HL-60 (cell line): ENCODE measurements at regions not wholly inside any gene's neighbourhood (a gene's known extent, or its start where the extent isn't known, plus 50 kb on each side); places are given as distances from the start of the nearest gene placed in this dataset.

Experiments used
- DNase-seq, 2 experiments: peaks; one replicate each; pipeline ENCODE4 v3.0.0-alpha.2; 2010 to 2020; ENCODE audit warnings: low read depth in 1 of 2, low spot score in 1 of 2
- H3K27ac ChIP-seq: fragments of 250-450 bp; sonication (Bioruptor Pico); replicated peaks from 2 replicates; pipeline ENCODE4 v1.5.1; 2020; ENCODE audit warnings: mild to moderate bottlenecking, moderate library complexity
- H3K27me3 ChIP-seq: fragments of 250-450 bp; sonication (Bioruptor Pico); 2 replicates; pipeline ENCODE4 v1.5.1; 2021; ENCODE audit warnings: mild to moderate bottlenecking, moderate library complexity; ENCODE audit not compliant: insufficient read depth, poor library complexity, severe bottlenecking
- H3K4me3 ChIP-seq: replicated peaks from 2 replicates; pipeline ENCODE4 v1.5.1; 2011; ENCODE audit warnings: mild to moderate bottlenecking, control low read depth, low read length; ENCODE audit not compliant: insufficient read depth
- GABPA ChIP-seq: IDR thresholded peaks from 2 replicates; pipeline ENCODE4 v1.6.1; 2012; ENCODE audit warnings: low read depth
- POLR2AphosphoS5 ChIP-seq: IDR thresholded peaks from 2 replicates; pipeline ENCODE4 v1.6.1; 2012; ENCODE audit warnings: low read depth
- SPI1 ChIP-seq: IDR thresholded peaks from 2 replicates; pipeline ENCODE4 v1.6.1; 2012; ENCODE audit warnings: low read depth, mild to moderate bottlenecking, borderline replicate concordance
- TF ChIP-seq, protein P1 (sequence below): IDR thresholded peaks from one replicate; pipeline ENCODE4 v1.5.1; 2011; ENCODE audit warnings: low read length, control low read depth, inconsistent platforms; ENCODE audit not compliant: insufficient read depth
- TF ChIP-seq, protein P2 (sequence below): IDR thresholded peaks from 2 replicates; pipeline ENCODE4 v1.6.1; 2012; ENCODE audit warnings: low read depth; ENCODE audit not compliant: insufficient replicate concordance

DNA sequence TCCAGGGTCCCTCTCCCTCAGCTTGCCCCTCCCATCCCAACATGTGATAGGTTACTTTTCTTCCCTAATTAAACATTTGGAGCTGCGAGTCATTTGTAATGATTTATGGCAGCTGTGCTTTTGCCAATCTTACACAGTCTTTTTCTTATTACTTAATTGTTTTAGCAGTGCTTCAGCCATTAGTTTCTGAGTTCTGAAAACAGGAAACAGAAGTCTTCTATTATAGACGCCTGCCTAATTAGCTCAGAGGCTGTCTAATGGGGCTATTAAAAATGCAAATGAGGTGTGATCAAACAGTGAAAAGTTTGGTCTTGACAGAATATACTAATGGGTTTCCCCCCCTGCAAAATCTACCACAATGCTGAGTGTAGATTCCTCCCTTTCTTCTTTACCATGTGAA lies 388.3 kb upstream of the CELF4 start:
- Histone ChIP-seq H3K27ac (no peak overlapping the region), H3K27me3 (no peaks in the 10 kb centered on the region), H3K4me3 (no peak overlapping the region)
- TF ChIP-seq, protein P1, sequence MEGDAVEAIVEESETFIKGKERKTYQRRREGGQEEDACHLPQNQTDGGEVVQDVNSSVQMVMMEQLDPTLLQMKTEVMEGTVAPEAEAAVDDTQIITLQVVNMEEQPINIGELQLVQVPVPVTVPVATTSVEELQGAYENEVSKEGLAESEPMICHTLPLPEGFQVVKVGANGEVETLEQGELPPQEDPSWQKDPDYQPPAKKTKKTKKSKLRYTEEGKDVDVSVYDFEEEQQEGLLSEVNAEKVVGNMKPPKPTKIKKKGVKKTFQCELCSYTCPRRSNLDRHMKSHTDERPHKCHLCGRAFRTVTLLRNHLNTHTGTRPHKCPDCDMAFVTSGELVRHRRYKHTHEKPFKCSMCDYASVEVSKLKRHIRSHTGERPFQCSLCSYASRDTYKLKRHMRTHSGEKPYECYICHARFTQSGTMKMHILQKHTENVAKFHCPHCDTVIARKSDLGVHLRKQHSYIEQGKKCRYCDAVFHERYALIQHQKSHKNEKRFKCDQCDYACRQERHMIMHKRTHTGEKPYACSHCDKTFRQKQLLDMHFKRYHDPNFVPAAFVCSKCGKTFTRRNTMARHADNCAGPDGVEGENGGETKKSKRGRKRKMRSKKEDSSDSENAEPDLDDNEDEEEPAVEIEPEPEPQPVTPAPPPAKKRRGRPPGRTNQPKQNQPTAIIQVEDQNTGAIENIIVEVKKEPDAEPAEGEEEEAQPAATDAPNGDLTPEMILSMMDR: no peak
- TF ChIP-seq, protein P2, sequence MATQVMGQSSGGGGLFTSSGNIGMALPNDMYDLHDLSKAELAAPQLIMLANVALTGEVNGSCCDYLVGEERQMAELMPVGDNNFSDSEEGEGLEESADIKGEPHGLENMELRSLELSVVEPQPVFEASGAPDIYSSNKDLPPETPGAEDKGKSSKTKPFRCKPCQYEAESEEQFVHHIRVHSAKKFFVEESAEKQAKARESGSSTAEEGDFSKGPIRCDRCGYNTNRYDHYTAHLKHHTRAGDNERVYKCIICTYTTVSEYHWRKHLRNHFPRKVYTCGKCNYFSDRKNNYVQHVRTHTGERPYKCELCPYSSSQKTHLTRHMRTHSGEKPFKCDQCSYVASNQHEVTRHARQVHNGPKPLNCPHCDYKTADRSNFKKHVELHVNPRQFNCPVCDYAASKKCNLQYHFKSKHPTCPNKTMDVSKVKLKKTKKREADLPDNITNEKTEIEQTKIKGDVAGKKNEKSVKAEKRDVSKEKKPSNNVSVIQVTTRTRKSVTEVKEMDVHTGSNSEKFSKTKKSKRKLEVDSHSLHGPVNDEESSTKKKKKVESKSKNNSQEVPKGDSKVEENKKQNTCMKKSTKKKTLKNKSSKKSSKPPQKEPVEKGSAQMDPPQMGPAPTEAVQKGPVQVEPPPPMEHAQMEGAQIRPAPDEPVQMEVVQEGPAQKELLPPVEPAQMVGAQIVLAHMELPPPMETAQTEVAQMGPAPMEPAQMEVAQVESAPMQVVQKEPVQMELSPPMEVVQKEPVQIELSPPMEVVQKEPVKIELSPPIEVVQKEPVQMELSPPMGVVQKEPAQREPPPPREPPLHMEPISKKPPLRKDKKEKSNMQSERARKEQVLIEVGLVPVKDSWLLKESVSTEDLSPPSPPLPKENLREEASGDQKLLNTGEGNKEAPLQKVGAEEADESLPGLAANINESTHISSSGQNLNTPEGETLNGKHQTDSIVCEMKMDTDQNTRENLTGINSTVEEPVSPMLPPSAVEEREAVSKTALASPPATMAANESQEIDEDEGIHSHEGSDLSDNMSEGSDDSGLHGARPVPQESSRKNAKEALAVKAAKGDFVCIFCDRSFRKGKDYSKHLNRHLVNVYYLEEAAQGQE: no peak
- TF ChIP-seq SPI1: no peak
- TF ChIP-seq GABPA: no peak
- TF ChIP-seq POLR2AphosphoS5: no peak
- no peak for DNase-seq

DNA sequence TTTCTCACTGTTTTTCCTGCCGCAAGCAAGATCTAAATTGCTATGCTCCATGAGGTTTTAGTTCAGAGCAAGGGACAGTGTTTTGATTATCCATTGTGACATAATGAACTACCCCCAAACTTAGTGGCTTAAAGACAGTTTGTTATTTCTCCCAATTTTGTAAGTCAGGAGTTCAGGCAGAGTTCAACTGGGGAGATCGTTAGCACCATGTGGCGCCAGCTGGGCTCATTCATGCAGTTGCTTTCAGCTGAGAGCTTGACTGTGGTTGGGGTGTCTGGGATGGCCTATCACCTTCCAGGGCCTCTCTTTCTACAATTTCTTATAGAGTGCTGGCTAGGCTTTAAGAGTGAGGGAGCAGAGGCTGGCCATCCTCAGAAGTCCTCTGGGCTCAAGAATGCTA lies 382.9 kb upstream of the CELF4 start:
- Histone ChIP-seq H3K4me3 (no peak overlapping the region), H3K27ac (no peak overlapping the region), H3K27me3 (no peaks in the 10 kb centered on the region)
- DNase-seq: no peak
- TF ChIP-seq GABPA (no peak), SPI1 (no peak), POLR2AphosphoS5 (no peak)
- TF ChIP-seq, protein P1: no peak
- TF ChIP-seq, protein P2: no peak

DNA sequence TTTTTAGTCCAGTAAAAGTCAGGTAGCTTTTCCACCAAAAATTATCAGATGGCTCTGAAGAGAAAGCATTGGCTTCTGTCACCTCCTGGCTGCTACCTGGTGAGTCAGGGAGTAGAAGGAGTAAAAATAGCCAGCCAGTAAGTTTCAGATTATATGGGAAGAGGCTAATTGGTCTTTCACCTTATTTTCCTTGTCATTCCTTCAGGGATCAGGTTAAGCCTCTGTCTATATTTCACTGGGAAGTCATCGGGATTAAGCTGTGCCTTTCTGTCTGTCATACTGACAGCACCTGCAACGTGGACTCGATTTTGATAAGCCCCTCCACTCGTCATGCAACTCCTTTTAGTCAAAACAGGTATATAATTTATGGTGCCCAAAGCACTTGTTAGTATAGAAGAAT lies 380.7 kb upstream of the CELF4 start:
- H3K27ac ChIP-seq: no peak overlapping the region
- TF ChIP-seq POLR2AphosphoS5 (no peak), SPI1 (no peak)
- TF ChIP-seq, protein P1: no peak
- TF ChIP-seq, protein P2: no peak
- no peak overlapping the region for H3K4me3 ChIP-seq
- no peak for DNase-seq
- H3K27me3 ChIP-seq: no peaks in the 10 kb centered on the region
